Smooth muscle cell (in vitro differentiated cells): ENCODE measurements at regions not wholly inside any gene's neighbourhood (a gene's known extent, or its start where the extent isn't known, plus 50 kb on each side); places are given as distances from the start of the nearest gene placed in this dataset.
"Not testable (repeated sequence)": the region's sequence is repeated elsewhere in the genome, so short reads cannot be mapped to it uniquely, and the experiment has no call there.

Experiments used
- DNase-seq: peaks from one replicate; lab custom pipeline; 2025; ENCODE audit not compliant: unreplicated experiment; lab: John Stamatoyannopoulos, UW
- H2AFZ ChIP-seq: fragments of 200-600 bp; sonication (generic); 2 replicates; pipeline ENCODE4 v1.6.0; 2016; ENCODE audit warnings: antibody characterized with exemption, low read depth, mild to moderate bottlenecking
- H3F3A ChIP-seq: fragments of 200-600 bp; sonication (generic); 2 replicates; pipeline ENCODE4 v1.6.0; 2017; ENCODE audit warnings: antibody characterized with exemption, low read depth
- H3K27ac ChIP-seq: fragments of 200-600 bp; sonication (generic); 2 replicates; pipeline ENCODE4 v1.5.1; 2016; ENCODE audit warnings: low read depth, mild to moderate bottlenecking
- H3K27me3 ChIP-seq: fragments of 200-600 bp; sonication (generic); 2 replicates; pipeline ENCODE4 v1.6.1; 2016; ENCODE audit warnings: low read depth, mild to moderate bottlenecking
- H3K36me3 ChIP-seq: fragments of 200-600 bp; sonication (generic); 2 replicates; pipeline ENCODE4 v1.5.1; 2016; ENCODE audit warnings: low read depth
- H3K4me1 ChIP-seq: fragments of 200-600 bp; sonication (generic); 2 replicates; pipeline ENCODE4 v1.5.1; 2016; ENCODE audit warnings: low read depth
- H3K4me2 ChIP-seq: fragments of 200-600 bp; sonication (generic); 2 replicates; pipeline ENCODE4 v1.6.0; 2016; ENCODE audit warnings: mild to moderate bottlenecking
- H3K4me3 ChIP-seq: fragments of 200-600 bp; sonication (generic); 2 replicates; pipeline ENCODE4 v1.5.1; 2016; ENCODE audit warnings: mild to moderate bottlenecking
- H3K79me2 ChIP-seq: fragments of 200-600 bp; sonication (generic); 2 replicates; pipeline ENCODE4 v1.6.0; 2016; ENCODE audit warnings: low read depth, mild to moderate bottlenecking
- H3K9ac ChIP-seq: fragments of 200-600 bp; sonication (generic); 2 replicates; pipeline ENCODE4 v1.6.0; 2016; ENCODE audit warnings: low read depth
- H3K9me3 ChIP-seq: fragments of 200-600 bp; sonication (generic); replicated peaks from 2 replicates; pipeline ENCODE4 v1.5.1; 2016; ENCODE audit warnings: low read depth
- H4K20me1 ChIP-seq: fragments of 200-600 bp; sonication (generic); 2 replicates; pipeline ENCODE4 v1.6.0; 2016; ENCODE audit warnings: low read depth
- WGBS: methylation state at CpG from one replicate; pipeline ENCODE4 v1.1.7; 2016; ENCODE audit warnings: low lambda C conversion rate; 5-methylcytosine and 5-hydroxymethylcytosine counted together
- TF ChIP-seq, protein P1 (sequence below): fragments of 200-600 bp; sonication (generic); IDR thresholded peaks from 2 replicates; pipeline ENCODE4 v1.5.1; 2017; ENCODE audit warnings: borderline replicate concordance, mild to moderate bottlenecking, antibody characterized with exemption; ENCODE audit not compliant: insufficient read depth, poor library complexity, severe bottlenecking

DNA sequence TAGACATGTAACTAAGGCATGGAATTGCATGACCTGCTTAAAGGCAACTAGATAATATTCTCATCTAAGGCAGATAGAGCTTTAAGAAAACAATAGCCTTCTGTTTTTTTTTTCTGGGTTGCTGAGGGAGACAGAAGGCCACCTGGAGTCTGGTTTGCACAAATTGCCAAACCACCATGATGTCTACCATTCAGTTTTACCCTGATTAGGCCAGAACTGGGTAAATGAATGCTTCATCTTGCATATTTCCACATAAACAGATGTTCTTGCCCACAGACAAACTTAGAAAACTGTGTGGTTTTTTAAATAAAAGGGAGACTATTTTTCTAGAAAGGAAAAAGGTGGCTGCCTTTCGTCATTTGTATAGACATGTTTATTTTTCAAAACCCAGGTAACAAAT lies 278.7 kb upstream of the PRICKLE1 start:
- no peaks in the 10 kb centered on the region for H3K36me3 ChIP-seq

DNA sequence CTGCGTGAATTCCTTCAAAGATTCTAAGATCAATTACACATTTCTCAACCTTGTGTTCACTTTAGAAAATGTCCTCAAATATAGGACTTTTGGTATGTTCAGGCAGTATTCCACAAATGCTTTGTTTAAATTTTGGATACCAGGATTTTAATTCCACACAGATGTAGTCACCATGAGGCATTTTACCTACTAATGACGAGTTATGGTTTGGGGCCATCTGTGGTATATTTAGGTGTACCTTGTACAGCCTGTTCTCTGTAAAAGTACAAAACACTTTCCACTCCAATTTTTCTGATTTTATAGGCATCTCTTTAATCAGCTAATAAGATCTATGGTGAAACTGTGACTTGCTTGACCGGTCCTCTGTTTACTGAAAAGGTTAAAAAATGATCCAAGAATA lies 275.7 kb upstream of the PRICKLE1 start:
- no peak overlapping the region for H3K27ac ChIP-seq
- no peaks in the 10 kb centered on the region for H3F3A ChIP-seq
- no peak overlapping the region for H2AFZ ChIP-seq
- no peaks in the 10 kb centered on the region for H3K79me2 ChIP-seq
- 86% methylated on average over 3 of the region's 3 CpGs for WGBS
- DNase-seq, result no peak
- H3K4me2 ChIP-seq, result no peak overlapping the region
- H3K9ac ChIP-seq, result no peak overlapping the region
- H4K20me1 ChIP-seq, result no peaks in the 10 kb centered on the region
- no peaks in the 10 kb centered on the region for H3K4me1 ChIP-seq
- H3K4me3 ChIP-seq, result no peak overlapping the region
- H3K36me3 ChIP-seq, result no peaks in the 10 kb centered on the region
- H3K9me3 ChIP-seq, result no peaks in the 10 kb centered on the region
- TF ChIP-seq, protein P1, sequence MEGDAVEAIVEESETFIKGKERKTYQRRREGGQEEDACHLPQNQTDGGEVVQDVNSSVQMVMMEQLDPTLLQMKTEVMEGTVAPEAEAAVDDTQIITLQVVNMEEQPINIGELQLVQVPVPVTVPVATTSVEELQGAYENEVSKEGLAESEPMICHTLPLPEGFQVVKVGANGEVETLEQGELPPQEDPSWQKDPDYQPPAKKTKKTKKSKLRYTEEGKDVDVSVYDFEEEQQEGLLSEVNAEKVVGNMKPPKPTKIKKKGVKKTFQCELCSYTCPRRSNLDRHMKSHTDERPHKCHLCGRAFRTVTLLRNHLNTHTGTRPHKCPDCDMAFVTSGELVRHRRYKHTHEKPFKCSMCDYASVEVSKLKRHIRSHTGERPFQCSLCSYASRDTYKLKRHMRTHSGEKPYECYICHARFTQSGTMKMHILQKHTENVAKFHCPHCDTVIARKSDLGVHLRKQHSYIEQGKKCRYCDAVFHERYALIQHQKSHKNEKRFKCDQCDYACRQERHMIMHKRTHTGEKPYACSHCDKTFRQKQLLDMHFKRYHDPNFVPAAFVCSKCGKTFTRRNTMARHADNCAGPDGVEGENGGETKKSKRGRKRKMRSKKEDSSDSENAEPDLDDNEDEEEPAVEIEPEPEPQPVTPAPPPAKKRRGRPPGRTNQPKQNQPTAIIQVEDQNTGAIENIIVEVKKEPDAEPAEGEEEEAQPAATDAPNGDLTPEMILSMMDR, result no peak
- no peaks in the 10 kb centered on the region for H3K27me3 ChIP-seq

More for the DNA sequence above, 278.7 kb upstream of the PRICKLE1 start:
- Histone ChIP-seq H3K27me3 (no peaks in the 10 kb centered on the region), H3F3A (no peaks in the 10 kb centered on the region), H3K79me2 (no peaks in the 10 kb centered on the region), H3K9ac (no peak overlapping the region), H3K4me2 (no peak overlapping the region), H3K4me1 (no peaks in the 10 kb centered on the region), H3K4me3 (no peak overlapping the region), H3K27ac (no peak overlapping the region), H3K9me3 (no peaks in the 10 kb centered on the region), H4K20me1 (no peaks in the 10 kb centered on the region), H2AFZ (no peak overlapping the region)
- WGBS, result 91% methylated on average over 1 of the region's 1 CpG
- TF ChIP-seq, protein P1, result no peak
- no peak for DNase-seq

DNA sequence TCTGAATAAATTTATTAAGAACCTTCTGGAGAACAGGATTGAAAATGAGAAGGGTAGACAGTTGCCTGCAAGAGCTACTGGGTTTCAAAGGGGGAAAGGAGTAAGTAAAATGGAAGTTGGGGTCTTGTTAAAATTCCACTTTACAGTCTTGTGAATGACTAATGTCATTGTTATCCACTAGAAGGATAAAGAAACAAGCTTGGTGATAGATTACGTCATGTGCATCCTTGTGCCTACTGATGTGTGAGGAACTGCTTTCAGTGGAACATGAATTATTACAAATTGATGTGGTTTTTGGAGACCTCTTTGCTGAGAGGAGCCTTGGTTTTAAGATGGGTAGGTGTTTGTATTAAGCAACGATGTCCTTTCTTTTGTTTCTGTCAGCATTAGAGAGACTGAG lies 272.5 kb upstream of the PRICKLE1 start:
- Histone ChIP-seq H4K20me1 (no peaks in the 10 kb centered on the region), H3K4me1 (no peaks in the 10 kb centered on the region), H3K79me2 (no peaks in the 10 kb centered on the region), H2AFZ (no peak overlapping the region), H3K36me3 (no peaks in the 10 kb centered on the region), H3K27ac (no peak overlapping the region), H3K4me3 (no peak overlapping the region), H3K4me2 (no peak overlapping the region), H3K9ac (no peak overlapping the region), H3F3A (no peaks in the 10 kb centered on the region), H3K27me3 (no peaks in the 10 kb centered on the region), H3K9me3 (no peaks in the 10 kb centered on the region)
- WGBS, result 36% methylated on average over 2 of the region's 2 CpGs
- DNase-seq, result no peak
- TF ChIP-seq, protein P1, result no peak

DNA sequence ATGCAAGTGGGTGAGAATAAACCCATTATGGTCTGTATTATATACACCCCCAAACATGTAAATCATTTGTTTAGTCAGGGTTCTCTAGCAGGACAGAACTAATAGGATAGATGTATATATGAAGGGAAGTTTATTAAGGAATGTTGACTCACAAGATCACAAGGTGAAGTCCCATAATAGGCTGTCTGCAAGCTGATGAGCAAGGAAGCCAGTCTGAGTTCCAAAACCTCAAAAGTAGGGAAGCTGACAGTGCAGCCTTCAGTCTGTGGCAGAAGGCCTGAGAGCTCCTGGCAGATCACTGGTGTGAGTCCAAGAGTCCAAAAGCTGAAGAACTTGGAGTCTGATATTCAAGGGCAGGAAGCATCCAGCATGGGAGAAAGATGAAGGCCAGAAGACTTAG lies 270.8 kb upstream of the PRICKLE1 start:
- peak overlapping the region; percentile 63 for H3K27ac ChIP-seq
- not testable (repeated sequence) for H3F3A ChIP-seq, H3K27me3 ChIP-seq, H3K4me1 ChIP-seq, DNase-seq, H3K9ac ChIP-seq, H3K4me3 ChIP-seq, H3K9me3 ChIP-seq, H3K4me2 ChIP-seq, H3K79me2 ChIP-seq, H4K20me1 ChIP-seq, H3K36me3 ChIP-seq
- H2AFZ ChIP-seq, result peak overlapping the region; percentile 28
